Activated CD8-positive, alpha-beta T cell treated with anti-CD3 and anti-CD28 coated beads for 36 hours (primary cell): ENCODE measurements at regions not wholly inside any gene's neighbourhood (a gene's known extent, or its start where the extent isn't known, plus 50 kb on each side); places are given as distances from the start of the nearest gene placed in this dataset.
"Not testable (repeated sequence)": the region's sequence is repeated elsewhere in the genome, so short reads cannot be mapped to it uniquely, and the experiment has no call there.

Source experiments
- ATAC-seq: fragments of 200-7000 bp; cut with Tn5 transposase; one replicate; pipeline ENCODE4 v1.10.0; 2021; ENCODE audit warnings: mild to moderate bottlenecking, moderate library complexity
- CTCF ChIA-PET: fragments of 350-600 bp; sonication (Branson Sonifier 250); formaldehyde crosslinking; loops from one replicate; lab custom pipeline; 2021; ENCODE audit warnings: antibody characterized with exemption; lab: Charles Lee
- POLR2A ChIA-PET: fragments of 350-600 bp; sonication (Branson Sonifier 250); formaldehyde crosslinking; loops from one replicate; lab custom pipeline; 2021; ENCODE audit warnings: antibody characterized with exemption; lab: Charles Lee
- DNase-seq: peaks from one replicate; pipeline ENCODE4 v3.0.0-alpha.2; 2020
- H3K27ac Mint-ChIP-seq: one replicate; pipeline ENCODE4 v1.8.0; 2021; ENCODE audit warnings: mild to moderate bottlenecking, mixed read lengths
- H3K27me3 Mint-ChIP-seq: one replicate; pipeline ENCODE4 v1.8.0; 2021; ENCODE audit warnings: mixed read lengths
- H3K36me3 Mint-ChIP-seq: one replicate; pipeline ENCODE4 v1.8.0; 2021; ENCODE audit warnings: low read depth, mixed read lengths
- H3K4me1 Mint-ChIP-seq: one replicate; pipeline ENCODE4 v1.8.0; 2021; ENCODE audit warnings: low read depth, mixed read lengths
- H3K4me3 Mint-ChIP-seq: one replicate; pipeline ENCODE4 v1.8.0; 2021; ENCODE audit warnings: mild to moderate bottlenecking, moderate library complexity, mixed read lengths
- H3K9me3 Mint-ChIP-seq: one replicate; pipeline ENCODE4 v1.8.0; 2021; ENCODE audit warnings: mixed read lengths
- intact Hi-C: fragments of 100-400 bp; cut with micrococcal nuclease; formaldehyde crosslinking; loops from one replicate; pipeline ENCODE4 v1.10.0; 2022
- TF ChIP-seq, protein P1 (sequence below): fragments of 200-600 bp; IDR thresholded peaks from one replicate; pipeline ENCODE4 v1.8.0; 2022; ENCODE audit warnings: antibody characterized with exemption, mild to moderate bottlenecking

DNA sequence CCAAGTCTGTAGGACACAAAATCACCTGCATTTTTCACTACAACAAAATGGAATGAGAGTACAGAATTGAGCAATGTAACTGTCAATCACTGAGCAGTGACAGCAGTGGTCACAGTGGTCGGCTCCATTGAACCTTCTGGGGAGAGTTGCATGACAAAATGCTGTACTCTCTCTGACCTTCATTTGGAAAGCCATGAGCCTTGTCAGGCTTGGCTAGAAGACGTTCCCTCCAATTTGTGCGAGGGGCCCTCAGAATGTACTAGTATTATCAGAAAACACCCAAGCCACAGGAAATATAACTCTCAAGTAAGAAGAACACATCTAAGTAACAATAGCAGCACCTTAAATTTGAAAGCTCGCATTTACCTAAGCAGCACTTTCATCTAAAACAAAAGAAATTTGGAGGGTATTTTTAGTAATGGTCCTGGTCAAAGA, 425.6 kb upstream of the MEF2C start:
- intact Hi-C loops, result no loop called here
- Mint-ChIP-seq H3K27me3 (no peaks in the 10 kb centered on the region), H3K27ac (no peak overlapping the region), H3K36me3 (no peaks in the 10 kb centered on the region), H3K4me3 (no peak overlapping the region), H3K4me1 (peaks cover 12% of the 10 kb centered on the region), H3K9me3 (peaks cover 4% of the 10 kb centered on the region)
- no peak for DNase-seq
- no peak for ATAC-seq
- ChIA-PET CTCF (no interaction called here), POLR2A (no interaction called here)
- TF ChIP-seq, protein P1, sequence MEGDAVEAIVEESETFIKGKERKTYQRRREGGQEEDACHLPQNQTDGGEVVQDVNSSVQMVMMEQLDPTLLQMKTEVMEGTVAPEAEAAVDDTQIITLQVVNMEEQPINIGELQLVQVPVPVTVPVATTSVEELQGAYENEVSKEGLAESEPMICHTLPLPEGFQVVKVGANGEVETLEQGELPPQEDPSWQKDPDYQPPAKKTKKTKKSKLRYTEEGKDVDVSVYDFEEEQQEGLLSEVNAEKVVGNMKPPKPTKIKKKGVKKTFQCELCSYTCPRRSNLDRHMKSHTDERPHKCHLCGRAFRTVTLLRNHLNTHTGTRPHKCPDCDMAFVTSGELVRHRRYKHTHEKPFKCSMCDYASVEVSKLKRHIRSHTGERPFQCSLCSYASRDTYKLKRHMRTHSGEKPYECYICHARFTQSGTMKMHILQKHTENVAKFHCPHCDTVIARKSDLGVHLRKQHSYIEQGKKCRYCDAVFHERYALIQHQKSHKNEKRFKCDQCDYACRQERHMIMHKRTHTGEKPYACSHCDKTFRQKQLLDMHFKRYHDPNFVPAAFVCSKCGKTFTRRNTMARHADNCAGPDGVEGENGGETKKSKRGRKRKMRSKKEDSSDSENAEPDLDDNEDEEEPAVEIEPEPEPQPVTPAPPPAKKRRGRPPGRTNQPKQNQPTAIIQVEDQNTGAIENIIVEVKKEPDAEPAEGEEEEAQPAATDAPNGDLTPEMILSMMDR, result no peak

DNA sequence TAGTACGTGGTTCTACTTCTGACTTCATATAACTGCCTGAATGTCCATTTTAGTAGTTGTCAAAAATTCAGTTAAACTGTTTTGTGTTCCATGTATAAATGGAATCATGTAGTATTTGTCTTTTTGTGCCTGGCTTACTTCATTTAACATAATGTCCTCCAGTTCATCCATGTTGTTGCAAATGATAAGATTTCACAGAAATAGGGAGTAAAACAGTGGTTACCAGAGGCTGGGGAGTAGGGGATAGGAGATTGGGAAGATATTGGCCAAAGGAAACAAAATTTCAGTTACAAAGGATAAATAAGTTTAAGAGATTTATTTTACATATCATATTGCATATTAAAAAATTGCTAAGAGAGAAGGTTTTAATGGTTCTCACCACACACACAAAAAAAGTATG, 425.0 kb upstream of the MEF2C start:
- Mint-ChIP-seq H3K4me3 (no peak overlapping the region), H3K36me3 (no peaks in the 10 kb centered on the region), H3K27me3 (no peaks in the 10 kb centered on the region), H3K27ac (no peak overlapping the region), H3K9me3 (peaks cover 4% of the 10 kb centered on the region), H3K4me1 (peaks cover 7% of the 10 kb centered on the region)
- TF ChIP-seq, protein P1, result no peak
- ATAC-seq (no peak), DNase-seq (no peak)
- intact Hi-C loops, result no loop called here
- ChIA-PET POLR2A (no interaction called here), CTCF (no interaction called here)

DNA sequence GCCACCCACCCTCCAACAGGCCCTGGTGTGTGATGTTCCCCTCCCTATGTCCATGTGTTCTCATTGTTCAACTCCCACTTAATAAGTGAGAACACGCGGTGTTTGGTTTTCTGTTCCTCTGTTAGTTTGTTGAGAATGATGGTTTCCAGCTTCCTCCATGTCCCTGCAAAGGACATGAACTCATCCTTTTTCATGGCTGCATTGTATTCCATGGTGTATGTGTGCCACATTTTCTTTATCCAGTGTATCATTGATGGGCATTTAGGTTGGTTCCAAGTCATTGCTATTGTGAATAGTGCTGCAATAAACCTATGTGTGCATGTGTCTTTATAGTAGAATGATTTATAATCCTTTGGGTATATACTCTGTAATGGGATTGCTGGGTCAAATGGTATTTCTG, 424.2 kb upstream of the MEF2C start:
- intact Hi-C loops, POLR2A ChIA-PET, H3K27me3 Mint-ChIP-seq, H3K4me1 Mint-ChIP-seq, H3K9me3 Mint-ChIP-seq, DNase-seq, H3K4me3 Mint-ChIP-seq, ATAC-seq, H3K27ac Mint-ChIP-seq, H3K36me3 Mint-ChIP-seq, CTCF ChIA-PET: not testable (repeated sequence)

DNA sequence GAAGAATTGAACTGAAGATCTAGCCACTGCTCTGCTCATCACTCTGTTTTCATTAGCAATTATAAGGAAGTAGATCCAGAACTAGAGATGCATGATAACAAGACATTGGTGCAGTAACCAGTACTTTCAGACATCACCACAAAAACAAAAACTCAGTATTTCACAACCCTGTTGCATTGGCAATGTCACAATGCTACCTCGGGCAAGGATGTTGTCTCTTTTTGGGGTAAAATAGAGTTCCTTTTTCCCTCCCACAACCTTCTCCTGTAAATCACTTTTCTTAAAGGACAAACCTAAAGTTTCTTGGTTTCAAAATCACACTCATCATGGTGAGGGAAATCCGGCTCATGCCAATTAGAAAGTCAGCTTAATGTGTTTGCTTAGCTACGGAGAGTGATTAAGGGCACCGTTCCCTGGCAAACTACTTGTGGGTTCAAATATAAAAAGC, 420.1 kb upstream of the MEF2C start:
- POLR2A ChIA-PET, result no interaction called here
- no peaks in the 10 kb centered on the region for H3K4me1 Mint-ChIP-seq
- TF ChIP-seq, protein P1, result no peak
- H3K27ac Mint-ChIP-seq, result no peak overlapping the region
- no peak overlapping the region for H3K4me3 Mint-ChIP-seq
- peaks cover 2% of the 10 kb centered on the region for H3K9me3 Mint-ChIP-seq
- H3K27me3 Mint-ChIP-seq, result no peaks in the 10 kb centered on the region
- intact Hi-C loops, result no loop called here
- DNase-seq, result no peak
- CTCF ChIA-PET, result no interaction called here
- ATAC-seq, result no peak
- H3K36me3 Mint-ChIP-seq, result no peaks in the 10 kb centered on the region

DNA sequence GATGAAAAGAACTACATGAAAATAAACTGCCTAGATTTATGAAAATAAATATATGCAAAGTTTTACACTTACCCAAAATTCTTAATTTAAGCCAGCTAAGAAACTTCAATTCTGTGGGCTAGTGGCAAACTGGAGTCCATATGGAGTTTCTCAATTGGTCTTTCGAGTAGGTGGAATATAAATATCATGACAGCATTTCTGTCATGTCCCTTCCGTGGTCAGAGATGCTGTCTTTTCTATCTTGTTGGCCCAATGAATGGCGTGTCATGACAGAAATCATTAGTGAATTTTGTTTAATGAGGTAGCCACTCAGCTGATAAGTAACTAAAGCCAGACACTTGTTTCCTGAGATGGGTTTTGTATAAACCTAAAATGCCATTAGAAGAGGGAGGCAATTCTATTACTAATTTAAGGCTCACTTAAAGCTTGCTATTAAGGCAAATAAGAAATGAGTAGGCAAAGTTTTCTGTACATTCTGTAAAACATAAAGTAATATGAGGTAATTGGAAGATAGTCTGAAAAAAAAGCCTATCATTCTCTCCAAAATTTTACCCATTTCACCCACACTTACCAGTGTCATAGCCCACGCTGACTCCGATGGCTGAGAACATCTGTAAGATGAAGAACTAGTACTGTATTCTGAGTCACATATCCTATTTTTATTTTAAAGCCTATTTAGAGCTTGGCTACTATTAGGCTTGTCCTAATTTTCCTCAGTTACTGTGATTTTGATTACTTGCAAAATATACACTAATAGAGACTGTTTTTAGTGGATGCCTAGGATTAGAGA, 419.3 kb upstream of the MEF2C start:
- Mint-ChIP-seq H3K4me3 (no peak overlapping the region), H3K27ac (no peak overlapping the region), H3K9me3 (peaks cover 2% of the 10 kb centered on the region), H3K36me3 (no peaks in the 10 kb centered on the region), H3K27me3 (no peaks in the 10 kb centered on the region), H3K4me1 (peaks cover 1% of the 10 kb centered on the region)
- ATAC-seq (no peak), DNase-seq (no peak)
- ChIA-PET POLR2A (no interaction called here), CTCF (no interaction called here)
- intact Hi-C loops, result no loop called here
- TF ChIP-seq, protein P1, result no peak
